HEK293T (cell line): ENCODE measurements at regions not wholly inside any gene's neighbourhood (a gene's known extent, or its start where the extent isn't known, plus 50 kb on each side); places are given as distances from the start of the nearest gene placed in this dataset.

ENCODE experiments used
- CTCF ChIA-PET: fragments of 350-600 bp; formaldehyde crosslinking; extraction: SDS; loops from one replicate; lab custom pipeline; 2021; ENCODE audit warnings: antibody characterized with exemption, inconsistent platforms; lab: Yijun Ruan, JAX
- POLR2A ChIA-PET: fragments of 350-600 bp; formaldehyde crosslinking; extraction: SDS; loops from one replicate; lab custom pipeline; 2020; ENCODE audit warnings: antibody characterized with exemption, inconsistent platforms; lab: Yijun Ruan, JAX
- DNase-seq: peaks from one replicate; pipeline ENCODE4 v3.0.0; 2012; ENCODE audit warnings: mixed read lengths; ENCODE audit errors: extremely low spot score
- ARNT ChIP-seq: fragments of 450-650 bp; IDR thresholded peaks from 2 replicates; pipeline ENCODE4 v1.6.1; 2017; ENCODE audit warnings: mild to moderate bottlenecking
- BHLHE40 ChIP-seq: fragments of 450-650 bp; IDR thresholded peaks from 2 replicates; pipeline ENCODE4 v1.6.1; 2016; ENCODE audit warnings: mild to moderate bottlenecking, moderate library complexity, borderline replicate concordance
- CTBP1 ChIP-seq: fragments of 450-650 bp; IDR thresholded peaks from 2 replicates; pipeline ENCODE4 v1.6.1; 2016; ENCODE audit warnings: borderline replicate concordance
- ELF4 ChIP-seq: fragments of 450-650 bp; IDR thresholded peaks from 2 replicates; pipeline ENCODE4 v1.6.1; 2017; ENCODE audit warnings: antibody characterized with exemption
- FOXA1 ChIP-seq: fragments of 450-650 bp; IDR thresholded peaks from 2 replicates; pipeline ENCODE4 v1.6.1; 2016; ENCODE audit warnings: mild to moderate bottlenecking
- FOXK2 ChIP-seq: fragments of 450-650 bp; IDR thresholded peaks from 2 replicates; pipeline ENCODE4 v1.6.1; 2016; ENCODE audit warnings: mild to moderate bottlenecking
- FOXM1 ChIP-seq: fragments of 450-650 bp; IDR thresholded peaks from 2 replicates; pipeline ENCODE4 v1.6.1; 2017; ENCODE audit warnings: mild to moderate bottlenecking, borderline replicate concordance
- HDGF ChIP-seq: fragments of 450-650 bp; IDR thresholded peaks from 2 replicates; pipeline ENCODE4 v1.6.1; 2017; ENCODE audit warnings: antibody characterized with exemption, borderline replicate concordance
- L3MBTL2 ChIP-seq: fragments of 450-650 bp; conservative IDR thresholded peaks from 2 replicates; pipeline ENCODE4 v1.6.1; 2016; ENCODE audit warnings: mild to moderate bottlenecking
- LEF1 ChIP-seq: fragments of 450-650 bp; IDR thresholded peaks from 2 replicates; pipeline ENCODE4 v1.6.1; 2017; ENCODE audit warnings: mild to moderate bottlenecking, borderline replicate concordance
- NFRKB ChIP-seq: fragments of 450-650 bp; IDR thresholded peaks from 2 replicates; pipeline ENCODE4 v1.6.1; 2016; ENCODE audit warnings: mild to moderate bottlenecking, moderate library complexity
- PKNOX1 ChIP-seq: fragments of 450-650 bp; IDR thresholded peaks from 2 replicates; pipeline ENCODE4 v1.6.1; 2016
- SP1 ChIP-seq: fragments of 450-650 bp; IDR thresholded peaks from 2 replicates; pipeline ENCODE4 v1.6.1; 2017
- SUZ12 ChIP-seq: fragments of 450-650 bp; IDR thresholded peaks from 2 replicates; pipeline ENCODE4 v1.6.1; 2016; ENCODE audit warnings: mild to moderate bottlenecking
- TARDBP ChIP-seq: fragments of 450-650 bp; IDR thresholded peaks from 2 replicates; pipeline ENCODE4 v1.6.1; 2016
- ZNF384 ChIP-seq: fragments of 450-650 bp; IDR thresholded peaks from 2 replicates; pipeline ENCODE4 v1.6.1; 2016

- ChIA-PET CTCF (no interaction called here), POLR2A (no interaction called here)
- DNase-seq = no peak
Observed at GRCh38 chr6:55696501-55696900, 117.5 kb upstream of the HMGCLL1 start.

GRCh38 chr6:55696041-55696440 lies 117.0 kb upstream of the HMGCLL1 start:
- CTCF ChIA-PET = no interaction called here
- POLR2A ChIA-PET = no interaction called here
- no peak for TF ChIP-seq BHLHE40
- TF ChIP-seq L3MBTL2 = no peak
- no peak for TF ChIP-seq LEF1
- no peak for TF ChIP-seq FOXA1
- no peak for TF ChIP-seq SP1
- TF ChIP-seq SUZ12 = no peak
- TF ChIP-seq ZNF384 = no peak
- no peak for TF ChIP-seq PKNOX1
- no peak for TF ChIP-seq CTBP1
- no peak for TF ChIP-seq HDGF
- TF ChIP-seq FOXK2 = no peak
- TF ChIP-seq NFRKB = no peak
- TF ChIP-seq FOXM1 = no peak
- no peak for TF ChIP-seq ELF4
- TF ChIP-seq TARDBP = no peak
- TF ChIP-seq ARNT = no peak
- no peak for DNase-seq

More at GRCh38 chr6:55696501-55696900, 117.5 kb upstream of the HMGCLL1 start:
- TF ChIP-seq BHLHE40 = no peak
- TF ChIP-seq ARNT = no peak
- no peak for TF ChIP-seq ZNF384
- no peak for TF ChIP-seq SP1
- TF ChIP-seq PKNOX1 = no peak
- TF ChIP-seq ELF4 = no peak
- no peak for TF ChIP-seq L3MBTL2
- TF ChIP-seq HDGF = no peak
- TF ChIP-seq FOXM1 = no peak
- TF ChIP-seq FOXK2 = no peak
- no peak for TF ChIP-seq TARDBP
- TF ChIP-seq CTBP1 = no peak
- TF ChIP-seq NFRKB = no peak
- TF ChIP-seq LEF1 = no peak
- TF ChIP-seq FOXA1 = no peak
- no peak for TF ChIP-seq SUZ12

- TF ChIP-seq SUZ12 (no peak), NFRKB (no peak), HDGF (no peak), FOXA1 (no peak), BHLHE40 (no peak), TARDBP (no peak), FOXK2 (no peak)
- POLR2A ChIA-PET = no interaction called here
- CTCF ChIA-PET = no interaction called here
- no peak for DNase-seq
Observed at GRCh38 chr6:55694759-55695158, 115.8 kb upstream of the HMGCLL1 start.

- TF ChIP-seq SP1 = no peak
- DNase-seq = peak; percentile 16
- CTCF ChIA-PET = no interaction called here
- POLR2A ChIA-PET = no interaction called here
Observed at GRCh38 chr6:55694148-55694547, 115.2 kb upstream of the HMGCLL1 start.

GRCh38 chr6:55679503-55679902 lies 100.5 kb upstream of the HMGCLL1 start:
- TF ChIP-seq FOXM1 (no peak), ZNF384 (no peak), LEF1 (no peak)
- DNase-seq = no peak
- ChIA-PET CTCF (no interaction called here), POLR2A (no interaction called here)

- TF ChIP-seq NFRKB (no peak), ARNT (peak; percentile 55; the same call in 1 of the 2 replicates)
- DNase-seq = peak; percentile 35
- ChIA-PET CTCF (no interaction called here), POLR2A (no interaction called here)
Observed at GRCh38 chr6:55678330-55679224, 99.6 kb upstream of the HMGCLL1 start.

- CTCF ChIA-PET = no interaction called here
- DNase-seq = no peak
- TF ChIP-seq TARDBP = no peak
- TF ChIP-seq ELF4 = no peak
- TF ChIP-seq FOXK2 = no peak
- TF ChIP-seq SP1 = no peak
- TF ChIP-seq CTBP1 = no peak
- POLR2A ChIA-PET = no interaction called here
Observed at GRCh38 chr6:55676736-55677135, 97.7 kb upstream of the HMGCLL1 start.

GRCh38 chr6:55675941-55676340 lies 96.9 kb upstream of the HMGCLL1 start:
- no peak for DNase-seq
- CTCF ChIA-PET = no interaction called here
- TF ChIP-seq FOXK2 (no peak), FOXA1 (no peak), HDGF (no peak), L3MBTL2 (no peak), FOXM1 (no peak), ZNF384 (no peak)
- POLR2A ChIA-PET = no interaction called here
